C4-2B (cell line): ENCODE measurements at regions not wholly inside any gene's neighbourhood (a gene's known extent, or its start where the extent isn't known, plus 50 kb on each side); places are given as distances from the start of the nearest gene placed in this dataset.

Experiments
- H3K27ac ChIP-seq: fragments of 450-650 bp; 2 replicates; pipeline ENCODE4 v1.5.1; 2017
- ZFX ChIP-seq: fragments of 450-650 bp; IDR thresholded peaks from 2 replicates; pipeline ENCODE4 v1.6.1; 2017
- TF ChIP-seq, protein P1 (sequence below): fragments of 450-650 bp; conservative IDR thresholded peaks from 2 replicates; pipeline ENCODE4 v1.5.1; 2017; ENCODE audit warnings: mild to moderate bottlenecking

DNA sequence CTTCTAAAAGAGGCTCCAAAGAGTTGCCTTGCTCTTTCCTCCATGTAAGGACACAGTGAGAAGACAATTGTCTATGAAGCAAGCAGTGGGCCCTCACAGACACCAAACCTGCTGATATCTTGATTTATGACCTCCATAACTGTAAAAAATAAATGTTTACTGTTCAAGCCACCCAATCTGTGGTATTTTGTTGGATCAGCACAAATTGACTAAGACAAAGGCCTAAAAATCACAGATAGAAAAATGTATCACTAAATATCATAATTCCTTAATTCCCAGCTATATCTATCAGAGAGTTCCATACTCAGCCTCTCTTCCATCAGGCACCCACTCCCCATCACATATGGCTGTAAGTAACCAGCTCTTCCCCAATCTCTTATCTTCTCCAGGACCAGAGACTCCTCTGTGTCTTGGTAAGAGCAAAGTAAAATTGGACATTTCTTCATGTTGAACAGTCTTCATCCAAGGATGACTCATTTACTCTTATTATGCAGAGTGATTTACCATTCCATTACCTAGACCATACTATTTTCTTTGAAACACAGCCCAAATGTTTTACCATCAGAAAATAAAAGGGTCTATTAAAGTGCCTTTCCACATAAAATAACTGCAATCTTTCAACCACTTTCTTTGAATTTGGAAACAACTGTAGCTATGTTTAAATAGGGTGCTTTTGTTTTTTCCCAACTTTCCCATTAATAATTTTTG is 503.6 kb downstream of the MRPL39 start:
- no peak overlapping the region for H3K27ac ChIP-seq
- TF ChIP-seq, protein P1, sequence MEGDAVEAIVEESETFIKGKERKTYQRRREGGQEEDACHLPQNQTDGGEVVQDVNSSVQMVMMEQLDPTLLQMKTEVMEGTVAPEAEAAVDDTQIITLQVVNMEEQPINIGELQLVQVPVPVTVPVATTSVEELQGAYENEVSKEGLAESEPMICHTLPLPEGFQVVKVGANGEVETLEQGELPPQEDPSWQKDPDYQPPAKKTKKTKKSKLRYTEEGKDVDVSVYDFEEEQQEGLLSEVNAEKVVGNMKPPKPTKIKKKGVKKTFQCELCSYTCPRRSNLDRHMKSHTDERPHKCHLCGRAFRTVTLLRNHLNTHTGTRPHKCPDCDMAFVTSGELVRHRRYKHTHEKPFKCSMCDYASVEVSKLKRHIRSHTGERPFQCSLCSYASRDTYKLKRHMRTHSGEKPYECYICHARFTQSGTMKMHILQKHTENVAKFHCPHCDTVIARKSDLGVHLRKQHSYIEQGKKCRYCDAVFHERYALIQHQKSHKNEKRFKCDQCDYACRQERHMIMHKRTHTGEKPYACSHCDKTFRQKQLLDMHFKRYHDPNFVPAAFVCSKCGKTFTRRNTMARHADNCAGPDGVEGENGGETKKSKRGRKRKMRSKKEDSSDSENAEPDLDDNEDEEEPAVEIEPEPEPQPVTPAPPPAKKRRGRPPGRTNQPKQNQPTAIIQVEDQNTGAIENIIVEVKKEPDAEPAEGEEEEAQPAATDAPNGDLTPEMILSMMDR, result no peak
- no peak for TF ChIP-seq ZFX

DNA sequence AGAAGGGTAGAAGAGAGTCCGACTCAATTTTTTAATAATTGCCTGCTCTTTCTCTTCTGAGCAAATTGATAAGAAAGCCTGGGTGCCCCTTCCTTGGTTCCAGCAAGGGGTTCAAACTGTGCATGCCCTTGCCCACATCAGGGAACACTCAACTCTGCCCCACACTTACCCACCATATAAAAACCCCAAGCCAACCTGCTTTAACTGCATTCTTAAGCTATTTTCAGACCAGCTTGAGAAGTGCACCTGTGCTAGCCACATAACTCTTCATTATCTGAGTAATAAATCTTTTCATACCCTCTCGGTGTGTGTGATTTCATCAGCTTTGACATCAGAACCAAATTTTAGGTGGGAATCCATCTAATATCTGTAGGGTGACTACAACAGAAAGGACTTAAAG is 509.6 kb downstream of the MRPL39 start:
- TF ChIP-seq, protein P1, result no peak
- no peak for TF ChIP-seq ZFX
- no peak overlapping the region for H3K27ac ChIP-seq

GRCh38 chr21:25094695-25095094 is 512.6 kb downstream of the MRPL39 start:
- TF ChIP-seq ZFX, result no peak
- TF ChIP-seq, protein P1, result no peak

GRCh38 chr21:25092441-25093011 is 514.8 kb downstream of the MRPL39 start:
- TF ChIP-seq, protein P1, result no peak
- no peak for TF ChIP-seq ZFX
- no peak overlapping the region for H3K27ac ChIP-seq

More at GRCh38 chr21:25094695-25095094, 512.6 kb downstream of the MRPL39 start:
- no peak overlapping the region for H3K27ac ChIP-seq

GRCh38 chr21:25081096-25081495 is 526.2 kb downstream of the MRPL39 start:
- no peak overlapping the region for H3K27ac ChIP-seq
- TF ChIP-seq ZFX, result no peak

- no peak overlapping the region for H3K27ac ChIP-seq
These were observed 526.6 kb downstream of the MRPL39 start for GRCh38 chr21:25080661-25081060.

DNA sequence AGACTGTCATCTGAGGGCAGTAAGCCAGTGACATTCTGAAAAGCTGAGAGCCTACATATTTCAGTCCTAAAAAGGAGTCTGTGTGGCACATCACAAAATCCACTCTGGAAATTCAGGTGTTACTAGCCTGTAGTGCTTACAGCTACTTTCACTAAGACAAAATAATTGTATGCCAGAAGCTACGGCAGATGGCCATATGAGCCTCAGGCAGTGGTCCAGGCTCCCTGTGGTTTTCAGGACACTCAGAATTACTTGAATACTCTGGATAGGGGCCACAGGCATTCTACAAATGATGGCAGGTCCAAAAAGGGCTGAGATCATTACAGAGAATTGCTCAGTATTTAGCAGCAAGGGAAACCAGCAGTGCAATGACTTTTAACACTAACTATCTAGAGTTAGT is 527.1 kb downstream of the MRPL39 start:
- TF ChIP-seq, protein P1, result no peak
- no peak for TF ChIP-seq ZFX
- no peak overlapping the region for H3K27ac ChIP-seq

More at GRCh38 chr21:25080661-25081060, 526.6 kb downstream of the MRPL39 start:
- no peak for TF ChIP-seq ZFX
- TF ChIP-seq, protein P1, result no peak

GRCh38 chr21:25079053-25079452 is 528.2 kb downstream of the MRPL39 start:
- H3K27ac ChIP-seq, result no peak overlapping the region
- TF ChIP-seq, protein P1, result no peak
- TF ChIP-seq ZFX, result no peak
